Keratinocyte (primary cell): ENCODE measurements at regions not wholly inside any gene's neighbourhood (a gene's known extent, or its start where the extent isn't known, plus 50 kb on each side); places are given as distances from the start of the nearest gene placed in this dataset.

ENCODE experiments used
- DNase-seq: peaks from one replicate; pipeline ENCODE4 v3.0.0-alpha.2; 2011; ENCODE audit warnings: low read depth, missing footprints, low spot score
- FAIRE-seq: peaks from 2 replicates; lab custom pipeline; 2011; peaks lifted over from hg19 to GRCh38; lab: Jason Lieb, UNC
- H2AFZ ChIP-seq: 2 replicates; pipeline ENCODE4 v1.6.0; 2012; ENCODE audit warnings: low read length, control low read depth, inconsistent platforms; ENCODE audit not compliant: control insufficient read depth
- H3K27ac ChIP-seq: 2 replicates; pipeline ENCODE4 v1.5.1; 2011; ENCODE audit warnings: low read length; ENCODE audit not compliant: control insufficient read depth, insufficient read depth
- H3K27me3 ChIP-seq: 3 replicates; pipeline ENCODE4 v1.6.0; 2011; ENCODE audit warnings: low read length; ENCODE audit not compliant: control insufficient read depth, insufficient read depth; ENCODE audit errors: extremely low read depth
- H3K36me3 ChIP-seq, 2 experiments: 2 replicates in 1 of 2; 3 replicates in 1 of 2; pipeline ENCODE4 v1.5.1; 2011; ENCODE audit warnings: low read length in 2 of 2, mild to moderate bottlenecking in 1 of 2; ENCODE audit not compliant: control insufficient read depth in 2 of 2, insufficient read depth in 2 of 2; ENCODE audit errors: extremely low read depth in 1 of 2
- H3K4me1 ChIP-seq: 3 replicates; pipeline ENCODE4 v1.5.1; 2011; ENCODE audit warnings: low read length; ENCODE audit not compliant: control insufficient read depth, insufficient read depth; ENCODE audit errors: extremely low read depth
- H3K4me2 ChIP-seq: 3 replicates; pipeline ENCODE4 v1.6.0; 2011; ENCODE audit warnings: low read depth, low read length; ENCODE audit not compliant: control insufficient read depth, insufficient read depth; ENCODE audit errors: extremely low read depth
- H3K4me3 ChIP-seq, 3 experiments: fragments of 200-600 bp in 1 of 3; sonication (generic) in 1 of 3; 2 replicates in 2 of 3; 3 replicates in 1 of 3; pipeline ENCODE4 v1.5.1; 2011 to 2016; ENCODE audit warnings: low read length in 3 of 3, mild to moderate bottlenecking in 3 of 3, control low read depth in 2 of 3, inconsistent platforms in 1 of 3, low read depth in 1 of 3, mixed read lengths in 1 of 3, mixed run types in 1 of 3, moderate library complexity in 1 of 3; ENCODE audit not compliant: control insufficient read depth in 2 of 3, insufficient read depth in 2 of 3; ENCODE audit errors: extremely low read depth in 1 of 3
- H3K79me2 ChIP-seq: 2 replicates; pipeline ENCODE4 v1.6.0; 2012; ENCODE audit warnings: low read length; ENCODE audit not compliant: control insufficient read depth, insufficient read depth
- H3K9ac ChIP-seq: 3 replicates; pipeline ENCODE4 v1.6.0; 2011; ENCODE audit warnings: low read length; ENCODE audit not compliant: control insufficient read depth, insufficient read depth; ENCODE audit errors: extremely low read depth
- H3K9me1 ChIP-seq: 3 replicates; pipeline ENCODE4 v1.6.0; 2011; ENCODE audit warnings: low read length; ENCODE audit not compliant: control insufficient read depth, insufficient read depth; ENCODE audit errors: extremely low read depth
- H3K9me3 ChIP-seq: 2 replicates; pipeline ENCODE4 v1.5.1; 2012; ENCODE audit warnings: low read depth, low read length; ENCODE audit not compliant: control insufficient read depth
- H4K20me1 ChIP-seq: 3 replicates; pipeline ENCODE4 v1.6.0; 2011; ENCODE audit warnings: low read length; ENCODE audit not compliant: control insufficient read depth, insufficient read depth; ENCODE audit errors: extremely low read depth
- EZH2 ChIP-seq: IDR thresholded peaks from one replicate; pipeline ENCODE4 v1.6.1; 2012; ENCODE audit warnings: inconsistent platforms, mild to moderate bottlenecking, low read length, moderate library complexity
- dilution Hi-C: fragments of 300-500 bp; cut with MboI; formaldehyde crosslinking; loops from one replicate; pipeline ENCODE4 v1.7.0; 2020; ENCODE audit warnings: low sequenced_read_pairs; ENCODE audit not compliant: extremely low pct_ligation_motif_present
- TF ChIP-seq, protein P1 (sequence below), 3 experiments: IDR thresholded peaks in 1 of 3; conservative IDR thresholded peaks in 1 of 3; optimal IDR thresholded peaks in 1 of 3; 2 replicates in 2 of 3; 3 replicates in 1 of 3; pipeline versions ENCODE3 to v1.5.1; 2011; ENCODE audit warnings: low read length in 3 of 3, mild to moderate bottlenecking in 3 of 3, moderate library complexity in 2 of 3, control low read depth in 1 of 3, inconsistent platforms in 1 of 3; ENCODE audit not compliant: insufficient read depth in 2 of 3; ENCODE audit errors: extremely low read depth in 1 of 3

DNA sequence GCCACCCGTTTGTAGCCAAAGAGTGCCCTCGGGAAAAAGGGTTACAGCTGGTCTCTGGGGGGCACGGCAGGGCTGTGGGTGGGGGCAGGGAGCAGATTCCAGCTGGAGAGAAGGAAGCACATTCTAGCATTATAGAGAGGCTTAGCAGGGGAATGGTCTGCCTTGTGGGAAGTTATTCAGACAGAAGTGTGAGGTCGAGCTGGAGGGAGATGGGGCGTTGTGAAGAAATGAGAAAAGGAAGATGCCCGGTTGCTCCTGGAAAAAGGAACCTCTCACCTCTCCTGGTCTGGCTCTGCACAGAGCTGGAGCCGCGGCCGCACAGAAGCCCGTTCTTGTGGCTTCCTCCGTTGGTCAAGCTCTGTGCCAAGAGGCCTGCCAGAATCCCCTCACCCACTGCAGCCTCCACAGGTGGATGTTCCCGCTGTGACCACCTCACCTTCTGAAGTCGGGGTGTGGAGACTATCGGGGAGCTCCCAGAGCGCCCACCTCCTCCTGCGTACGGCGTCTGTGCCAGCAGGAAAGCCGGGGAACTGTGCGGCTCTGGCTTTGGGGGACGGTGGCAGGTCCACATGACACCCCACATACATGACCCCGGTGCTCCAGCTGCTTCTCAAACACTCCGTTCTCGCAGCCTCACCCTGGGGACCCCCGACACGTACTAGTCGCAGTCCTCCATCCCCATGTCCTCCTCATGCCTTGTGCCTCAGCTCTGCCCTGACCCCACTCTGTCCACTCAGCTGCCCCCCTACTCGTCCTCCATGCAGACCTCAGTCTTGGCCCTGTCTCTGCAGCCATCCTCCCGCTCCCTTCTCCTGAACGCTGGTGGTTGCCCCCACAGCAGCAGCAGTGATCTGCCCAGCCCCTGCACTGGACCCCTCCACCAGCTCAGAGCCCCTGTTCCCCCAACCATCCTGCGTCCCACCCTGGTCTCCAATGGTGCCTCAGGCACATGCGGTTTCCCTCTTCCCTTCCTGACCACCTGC lies 52.2 kb upstream of the HGFAC start:
- Histone ChIP-seq H3K4me2 (peak overlapping the region; percentile 98), H3K79me2 (peaks cover 59% of the 10 kb centered on the region), H3K4me1 (peaks cover 47% of the 10 kb centered on the region), H3K36me3 (peaks cover 5 to 9% of the 10 kb centered on the region in 2 experiments), H3K4me3 (peak overlapping the region; percentile 67 to 95 (median 88)), H3K27ac (peak overlapping the region; percentile 95), H3K9ac (peak overlapping the region; percentile 89), H3K27me3 (no peaks in the 10 kb centered on the region), H2AFZ (no peak overlapping the region), H3K9me3 (no peaks in the 10 kb centered on the region), H3K9me1 (no peaks in the 10 kb centered on the region), H4K20me1 (no peaks in the 10 kb centered on the region)
- no peak for TF ChIP-seq EZH2
- TF ChIP-seq, protein P1, sequence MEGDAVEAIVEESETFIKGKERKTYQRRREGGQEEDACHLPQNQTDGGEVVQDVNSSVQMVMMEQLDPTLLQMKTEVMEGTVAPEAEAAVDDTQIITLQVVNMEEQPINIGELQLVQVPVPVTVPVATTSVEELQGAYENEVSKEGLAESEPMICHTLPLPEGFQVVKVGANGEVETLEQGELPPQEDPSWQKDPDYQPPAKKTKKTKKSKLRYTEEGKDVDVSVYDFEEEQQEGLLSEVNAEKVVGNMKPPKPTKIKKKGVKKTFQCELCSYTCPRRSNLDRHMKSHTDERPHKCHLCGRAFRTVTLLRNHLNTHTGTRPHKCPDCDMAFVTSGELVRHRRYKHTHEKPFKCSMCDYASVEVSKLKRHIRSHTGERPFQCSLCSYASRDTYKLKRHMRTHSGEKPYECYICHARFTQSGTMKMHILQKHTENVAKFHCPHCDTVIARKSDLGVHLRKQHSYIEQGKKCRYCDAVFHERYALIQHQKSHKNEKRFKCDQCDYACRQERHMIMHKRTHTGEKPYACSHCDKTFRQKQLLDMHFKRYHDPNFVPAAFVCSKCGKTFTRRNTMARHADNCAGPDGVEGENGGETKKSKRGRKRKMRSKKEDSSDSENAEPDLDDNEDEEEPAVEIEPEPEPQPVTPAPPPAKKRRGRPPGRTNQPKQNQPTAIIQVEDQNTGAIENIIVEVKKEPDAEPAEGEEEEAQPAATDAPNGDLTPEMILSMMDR (optimal IDR thresholded peaks at IDR 0.05 in 1 of 3, IDR thresholded peaks at IDR 0.05 in 1 of 3, conservative IDR thresholded peaks at IDR 0.05 in 1 of 3; ENCODE audit: extremely low read depth in 1 of 3, insufficient read depth in 2 of 3, low read length in 3 of 3): no peak
- no peak for FAIRE-seq
- dilution Hi-C loops: no loop called here
- no peak for DNase-seq

- TF ChIP-seq, protein P1 (optimal IDR thresholded peaks at IDR 0.05 in 1 of 3, IDR thresholded peaks at IDR 0.05 in 1 of 3, conservative IDR thresholded peaks at IDR 0.05 in 1 of 3; ENCODE audit: extremely low read depth in 1 of 3, insufficient read depth in 2 of 3, low read length in 3 of 3): no peak
- no peak for TF ChIP-seq EZH2
- H3K27ac ChIP-seq: no peak overlapping the region
- peak overlapping the region; percentile 98 for H3K4me2 ChIP-seq
- peak overlapping the region in 2 of 3 experiments; percentile 3 to 11 for H3K4me3 ChIP-seq
- H3K4me1 ChIP-seq: peaks cover 39% of the 10 kb centered on the region
- dilution Hi-C loops: no loop called here
- H2AFZ ChIP-seq: peak overlapping the region; percentile 23
- no peaks in the 10 kb centered on the region for H4K20me1 ChIP-seq
- peak overlapping the region; percentile 52 for H3K9ac ChIP-seq
- peaks cover 67% of the 10 kb centered on the region for H3K79me2 ChIP-seq
- DNase-seq: no peak
- H3K9me1 ChIP-seq: no peaks in the 10 kb centered on the region
- H3K27me3 ChIP-seq: no peaks in the 10 kb centered on the region
- peak; percentile 63 for FAIRE-seq
- no peaks in the 10 kb centered on the region for H3K9me3 ChIP-seq
- H3K36me3 ChIP-seq: peaks cover 11 to 12% of the 10 kb centered on the region in 2 experiments
These were observed 51.4 kb upstream of the HGFAC start for GRCh38 chr4:3390288-3390811.
